GM18951 (cell line): ENCODE measurements at regions not wholly inside any gene's neighbourhood (a gene's known extent, or its start where the extent isn't known, plus 50 kb on each side); places are given as distances from the start of the nearest gene placed in this dataset.

Experiments used
- POLR2A ChIP-seq: IDR thresholded peaks from 4 replicates; pipeline ENCODE4 v1.6.1; 2011; ENCODE audit warnings: mild to moderate bottlenecking; ENCODE audit not compliant: insufficient read length, insufficient read depth; ENCODE audit errors: extremely low read depth
- in situ Hi-C: fragments of 300-500 bp; cut with MboI; formaldehyde crosslinking; loops from one replicate; pipeline ENCODE4 v1.12.0; 2022; ENCODE audit warnings: low sequenced_read_pairs, mixed read lengths, inconsistent platforms; ENCODE audit not compliant: unreplicated experiment

DNA sequence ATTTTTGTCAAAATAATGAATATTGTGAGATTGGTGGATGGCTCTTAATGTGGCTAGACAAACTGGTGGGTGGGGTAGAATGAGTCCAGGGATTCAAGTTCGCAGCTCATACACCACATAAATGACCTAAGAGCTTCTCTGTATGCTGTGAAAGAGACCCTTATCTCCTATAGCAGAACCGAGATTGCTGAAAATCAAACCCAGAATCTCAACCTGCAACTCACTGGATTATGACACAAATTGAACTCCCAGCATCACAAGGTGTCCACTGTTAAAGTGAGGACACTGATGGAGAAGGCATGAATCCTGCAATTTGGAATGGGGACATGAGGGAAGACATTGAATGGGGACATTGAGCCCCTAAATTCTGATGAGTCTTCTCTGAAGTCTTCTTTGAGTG, 51.3 kb upstream of the CNKSR3 start:
- in situ Hi-C loops, result no loop called here
- TF ChIP-seq POLR2A, result no peak

DNA sequence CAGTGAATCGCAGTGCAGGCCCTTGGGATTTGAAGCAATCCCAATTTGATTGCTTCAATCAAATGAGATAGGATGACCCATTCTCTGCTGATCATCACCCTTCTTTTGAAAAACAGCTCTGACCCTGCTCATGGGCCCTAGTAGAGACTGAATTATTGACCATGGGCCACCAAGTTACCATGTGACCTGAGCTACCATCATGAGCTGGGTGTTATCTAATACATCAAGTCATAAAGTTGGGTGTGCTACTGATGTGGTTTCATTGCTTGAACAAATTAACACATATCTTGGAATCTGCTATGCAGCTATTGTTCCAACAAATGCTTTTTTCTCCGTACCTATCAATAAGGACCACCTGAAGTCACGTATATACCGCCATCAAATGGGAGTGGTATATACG, 54.8 kb upstream of the CNKSR3 start:
- TF ChIP-seq POLR2A, result no peak
- in situ Hi-C loops, result no loop called here

DNA sequence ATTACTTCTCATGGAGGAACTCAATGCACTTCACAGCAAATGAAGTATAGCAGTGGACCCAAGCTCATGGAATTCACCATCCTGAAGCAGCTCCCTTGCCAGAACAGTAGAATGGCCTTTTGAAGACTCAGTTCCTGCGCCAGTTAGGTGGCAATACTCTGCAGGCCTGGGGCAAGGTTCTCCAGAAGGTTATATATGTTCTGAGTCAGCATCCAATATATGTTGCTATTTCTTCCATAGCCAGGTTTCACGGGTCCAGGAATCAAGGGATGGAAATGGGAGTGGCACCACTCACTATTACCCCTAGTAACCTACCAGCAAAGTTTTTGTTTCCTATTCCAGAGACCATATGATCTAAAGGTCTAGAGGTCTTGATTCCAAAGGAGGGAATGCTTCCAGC, 56.4 kb upstream of the CNKSR3 start:
- in situ Hi-C loops, result no loop called here
- TF ChIP-seq POLR2A, result no peak

DNA sequence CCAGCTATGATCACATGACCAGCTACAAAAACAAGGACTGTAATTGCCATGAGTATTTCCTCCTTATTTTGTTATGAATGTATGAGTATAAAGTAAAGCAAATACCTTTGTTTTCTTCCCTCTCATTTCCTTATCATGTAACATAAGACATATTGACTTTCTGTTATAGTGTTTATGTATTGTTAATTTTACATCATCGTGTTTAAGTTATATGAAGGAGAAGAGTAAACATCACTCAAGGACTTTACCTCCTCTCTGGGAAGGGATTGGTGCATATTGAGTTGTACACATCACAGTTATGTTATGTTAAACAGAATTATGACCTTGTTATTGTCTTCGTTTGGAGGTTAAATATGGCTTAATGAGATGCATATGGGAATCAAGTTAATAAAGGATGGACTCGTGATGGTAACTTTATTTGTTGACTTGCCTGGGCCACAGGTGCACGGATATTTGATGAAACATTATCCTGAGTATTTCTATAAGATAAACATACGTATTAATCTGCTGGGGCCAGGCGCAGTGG, 57.3 kb upstream of the CNKSR3 start:
- TF ChIP-seq POLR2A, result no peak
- in situ Hi-C loops, result no loop called here

DNA sequence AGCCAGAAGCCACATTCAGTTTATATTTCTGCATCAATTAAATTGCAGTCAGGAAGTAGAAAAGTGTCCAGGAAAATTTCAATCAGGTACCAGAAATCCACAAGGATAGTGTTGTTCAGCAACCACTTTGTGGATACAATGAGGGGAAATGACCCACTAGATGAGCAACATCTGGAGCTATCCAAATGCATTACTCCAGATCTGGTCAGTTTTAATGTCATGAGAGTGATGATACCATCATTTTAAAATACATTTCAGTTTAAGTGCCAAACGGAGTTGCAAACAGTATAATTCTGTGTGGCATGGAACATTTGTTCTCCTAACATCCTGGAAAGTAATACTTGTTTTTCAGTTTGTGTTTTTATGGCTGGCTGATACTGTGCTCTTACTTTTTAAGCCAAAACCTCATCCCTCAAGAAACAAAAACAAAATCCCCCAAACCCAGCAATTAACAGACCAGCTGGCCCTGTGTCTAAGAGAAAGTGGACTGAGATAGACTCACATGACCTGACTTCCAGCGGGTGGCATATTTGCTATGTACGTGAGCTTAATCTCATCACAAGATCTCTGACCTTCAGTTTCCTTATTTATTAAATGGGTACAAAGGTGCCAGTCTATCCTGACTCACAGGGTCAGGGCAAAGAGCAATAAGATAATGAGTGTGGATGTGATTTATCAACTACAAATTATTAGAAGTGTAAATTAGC, 58.8 kb upstream of the CNKSR3 start:
- in situ Hi-C loops, result no loop called here
- no peak for TF ChIP-seq POLR2A

DNA sequence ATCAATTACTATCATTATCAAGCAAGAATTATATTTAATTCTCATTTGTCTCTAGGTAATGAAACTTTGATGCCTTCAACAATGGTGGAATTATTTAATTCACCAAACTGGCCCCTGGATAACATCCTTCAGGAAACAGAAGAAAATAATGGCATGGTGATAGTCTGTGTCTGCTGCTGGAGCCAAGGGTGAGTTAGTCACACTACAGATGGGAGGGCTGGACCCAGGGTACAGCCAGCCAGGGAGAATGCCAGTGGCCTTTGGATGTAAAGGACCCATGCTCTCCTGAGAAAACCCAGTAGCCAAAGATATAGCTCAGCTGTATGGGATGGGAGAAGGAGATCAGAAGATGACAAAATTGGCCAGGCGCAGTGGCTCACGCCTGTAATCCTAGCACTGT, 60.0 kb upstream of the CNKSR3 start:
- TF ChIP-seq POLR2A, result no peak

DNA sequence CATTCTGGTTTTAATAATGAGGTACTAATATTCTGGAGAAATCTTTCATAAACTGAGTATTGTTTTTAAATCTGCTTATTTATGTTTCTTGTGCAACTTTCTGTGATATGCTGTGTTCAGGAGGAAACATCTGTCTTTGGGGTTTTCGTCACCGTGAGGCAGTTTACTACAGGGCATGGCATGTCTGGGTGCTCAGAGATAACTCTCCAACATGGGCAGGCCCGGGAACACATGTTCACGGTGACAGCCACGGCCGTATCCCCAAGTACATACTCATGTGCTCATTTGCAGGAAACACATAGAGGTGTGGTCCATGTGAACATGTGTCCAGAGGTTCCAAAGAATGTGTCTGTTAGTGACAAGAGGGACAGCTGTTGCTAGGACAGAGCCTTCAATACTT, 62.1 kb upstream of the CNKSR3 start:
- no peak for TF ChIP-seq POLR2A
- in situ Hi-C loops, result no loop called here

More for the DNA sequence above, 60.0 kb upstream of the CNKSR3 start:
- in situ Hi-C loops, result no loop called here

DNA sequence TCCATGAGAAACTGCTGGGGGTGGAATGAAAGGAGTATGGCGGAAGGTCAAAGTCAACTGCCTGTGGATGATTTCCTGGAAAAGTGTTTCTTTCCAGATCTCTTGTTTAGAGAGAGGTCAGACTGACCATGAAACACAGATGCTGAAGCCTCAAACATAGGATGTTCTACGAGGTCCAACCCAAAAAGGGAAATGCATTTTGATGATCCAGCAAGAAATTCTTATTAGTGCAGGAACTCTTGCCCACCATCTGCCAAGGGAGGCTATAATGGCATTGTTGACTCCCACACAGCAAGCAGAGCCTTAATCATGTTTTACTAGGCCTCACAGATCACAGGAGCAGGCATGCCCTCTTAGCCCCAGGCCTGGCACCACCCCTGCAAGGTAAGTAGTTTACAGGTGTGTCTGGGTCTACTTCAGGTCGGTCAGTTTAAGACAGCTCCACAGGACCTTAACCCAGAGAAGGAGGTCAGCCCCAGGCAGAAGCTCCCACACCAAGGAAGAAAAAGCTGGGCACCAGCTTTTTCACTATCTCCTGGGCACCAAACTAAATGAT, 67.6 kb upstream of the CNKSR3 start:
- TF ChIP-seq POLR2A, result no peak
- in situ Hi-C loops, result no loop called here

DNA sequence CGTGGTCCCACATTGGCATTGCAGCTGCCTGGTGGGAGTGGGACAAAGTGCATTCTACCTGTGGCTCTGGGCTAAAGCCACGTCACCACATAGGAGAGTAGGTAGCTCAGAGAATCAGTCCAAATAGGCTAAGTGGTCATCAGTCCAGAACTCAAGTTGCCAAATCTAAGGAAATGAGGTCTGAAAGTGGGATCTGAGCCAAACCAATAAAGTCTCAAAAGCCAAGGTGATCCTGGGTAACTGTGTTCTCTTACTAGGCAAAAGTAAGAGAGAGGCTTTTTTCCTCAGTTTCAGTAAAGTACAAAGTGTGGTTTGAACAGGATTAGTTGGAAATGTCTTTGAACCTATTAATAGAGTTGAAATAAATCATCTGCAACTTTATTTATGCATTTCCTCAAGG, 68.6 kb upstream of the CNKSR3 start:
- TF ChIP-seq POLR2A, result no peak
- in situ Hi-C loops, result no loop called here

DNA sequence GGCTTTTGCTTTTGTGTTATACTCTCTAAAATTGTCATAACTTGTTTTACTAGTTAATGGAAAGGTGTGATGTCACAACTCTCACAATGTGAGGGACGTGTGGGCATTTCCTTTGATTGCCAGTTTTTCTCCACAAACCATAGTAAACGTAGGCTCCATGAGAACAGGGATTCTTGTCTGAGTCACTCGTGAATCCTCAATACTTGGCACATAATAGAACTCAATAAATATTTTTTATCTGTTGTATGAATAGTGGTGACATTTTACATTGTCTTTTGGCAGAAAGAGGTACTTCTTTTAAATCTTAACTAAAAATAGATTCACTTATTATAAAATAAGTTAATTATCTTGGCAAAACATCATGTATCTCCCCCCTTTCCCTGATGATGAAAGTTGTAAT, 69.0 kb upstream of the CNKSR3 start:
- in situ Hi-C loops, result no loop called here
- no peak for TF ChIP-seq POLR2A

DNA sequence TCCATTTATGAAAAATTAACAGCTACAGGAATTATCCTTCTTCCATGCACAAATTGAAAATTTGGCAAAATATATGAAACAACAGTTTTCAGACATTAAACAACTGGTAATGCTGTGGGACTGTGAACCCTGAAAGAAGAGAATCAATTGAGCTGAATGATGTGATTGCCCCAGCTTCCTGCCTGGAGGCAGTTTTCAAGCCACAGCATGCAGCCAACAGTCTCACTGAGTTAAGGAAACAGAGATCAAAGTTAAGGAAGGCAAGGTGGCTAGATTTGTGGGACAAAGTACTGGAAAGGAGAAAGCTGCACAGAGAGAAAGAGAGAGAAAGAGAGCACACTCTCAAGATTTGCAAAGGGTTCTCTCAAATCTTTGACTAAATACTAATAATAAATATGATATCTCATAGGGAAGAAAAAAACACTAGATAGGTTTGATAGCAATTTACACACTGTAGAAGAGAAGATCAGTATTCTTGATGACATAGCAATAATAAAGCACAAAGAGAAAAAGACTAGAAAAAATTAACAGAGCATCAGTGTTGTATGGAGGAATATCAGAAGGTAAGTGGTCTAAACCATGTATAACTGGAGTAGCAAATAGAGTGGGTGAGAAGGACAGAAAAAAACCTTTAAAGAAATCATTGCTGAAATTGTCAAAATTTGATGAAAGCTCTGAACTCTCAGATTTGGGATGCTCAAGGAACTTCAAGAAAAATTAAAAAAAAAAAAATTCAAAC, 70.1 kb upstream of the CNKSR3 start:
- TF ChIP-seq POLR2A, result no peak
- in situ Hi-C loops, result no loop called here

DNA sequence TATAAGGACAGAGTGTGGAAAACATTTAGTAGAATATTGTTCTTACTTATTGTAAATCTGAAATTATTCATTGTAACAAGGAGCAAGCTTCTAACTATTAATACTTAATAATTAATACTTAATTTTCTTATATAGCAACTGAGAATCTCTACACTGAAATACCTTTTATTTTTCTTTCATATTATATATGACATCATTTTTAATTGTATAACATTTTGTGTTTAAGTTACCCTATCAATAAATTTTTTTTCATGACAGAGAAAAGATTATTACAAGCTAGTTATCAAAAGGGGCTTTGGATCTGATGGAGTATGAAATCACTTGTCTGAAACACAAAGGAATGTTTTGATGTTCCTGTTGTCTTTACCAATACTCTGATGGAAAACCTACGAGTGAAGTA, 72.2 kb upstream of the CNKSR3 start:
- TF ChIP-seq POLR2A, result no peak
- in situ Hi-C loops, result no loop called here

DNA sequence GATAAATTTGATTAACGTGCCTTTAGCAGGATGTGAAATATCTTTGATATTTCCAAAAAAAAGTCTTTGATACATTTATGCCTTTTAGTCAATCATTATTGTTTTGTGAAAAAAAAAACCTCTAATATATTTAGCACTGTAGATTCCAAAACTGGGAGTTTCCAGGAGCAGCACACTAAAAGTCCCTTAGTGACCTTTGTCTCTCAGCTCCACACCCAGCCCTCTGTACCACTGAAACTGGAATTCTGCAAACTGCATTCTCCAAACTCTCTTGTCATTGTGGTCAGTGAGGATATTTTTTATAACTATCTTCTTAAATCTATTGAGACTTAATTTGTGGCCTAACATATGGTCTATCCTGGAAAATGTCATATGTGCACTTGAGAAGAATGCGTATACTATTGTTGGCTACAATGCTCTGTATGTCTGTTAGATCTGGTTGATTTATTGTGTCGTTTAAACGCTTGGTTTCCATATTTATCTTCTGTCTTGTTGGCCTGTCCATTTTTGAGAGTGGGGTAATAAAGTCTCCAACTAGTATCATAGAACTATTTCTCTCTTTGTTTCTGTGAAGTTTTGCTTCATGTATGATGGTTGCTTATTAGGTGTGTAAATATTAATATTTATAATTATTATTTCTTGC, 73.2 kb upstream of the CNKSR3 start:
- in situ Hi-C loops, result no loop called here
- TF ChIP-seq POLR2A, result no peak
